Liver (tissue), 9 donors: ENCODE measurements at regions not wholly inside any gene's neighbourhood (a gene's known extent, or its start where the extent isn't known, plus 50 kb on each side); places are given as distances from the start of the nearest gene placed in this dataset. TPM values are rescaled to one million over a fixed set of nuclear protein-coding genes. Genes with fewer than 3 reads are reported as not detected.

Source experiments
- DNase-seq: peaks from one replicate; pipeline ENCODE4 v3.0.0-alpha.2; 2017; ENCODE audit warnings: low spot score
- H3K27ac ChIP-seq, 2 donors: one replicate each; pipeline ENCODE4 v1.7.0; 2013; ENCODE audit warnings: inconsistent platforms in 2 of 2, low read length in 2 of 2, control low read depth in 1 of 2, low read depth in 1 of 2, mild to moderate bottlenecking in 1 of 2
- H3K27me3 ChIP-seq, 4 donors: one replicate each; pipeline versions ENCODE4 v1.6.1 to v1.7.0; 2013; ENCODE audit warnings: low read length in 3 of 4, inconsistent platforms in 1 of 4, mild to moderate bottlenecking in 1 of 4, moderate library complexity in 1 of 4; ENCODE audit not compliant: control insufficient read depth in 4 of 4, insufficient read depth in 4 of 4
- H3K36me3 ChIP-seq, 4 donors: one replicate each; pipeline versions ENCODE4 v1.6.1 to v1.7.0; 2013; ENCODE audit warnings: low read length in 3 of 4, mild to moderate bottlenecking in 3 of 4, low read depth in 1 of 4, moderate library complexity in 1 of 4; ENCODE audit not compliant: control insufficient read depth in 4 of 4, insufficient read depth in 3 of 4
- H3K4me1 ChIP-seq, 4 donors: one replicate each; pipeline versions ENCODE4 v1.6.1 to v1.7.0; 2013; ENCODE audit warnings: low read length in 3 of 4, mild to moderate bottlenecking in 3 of 4, moderate library complexity in 1 of 4; ENCODE audit not compliant: control insufficient read depth in 4 of 4, insufficient read depth in 4 of 4
- H3K4me3 ChIP-seq, 3 donors: one replicate each; pipeline versions ENCODE4 v1.6.1 to v1.7.0; 2013; ENCODE audit warnings: low read length in 3 of 3, control low read depth in 1 of 3, low read depth in 1 of 3, mild to moderate bottlenecking in 1 of 3
- H3K9ac ChIP-seq, 2 donors: one replicate each; pipeline ENCODE4 v1.7.0; 2013; ENCODE audit warnings: low read length in 2 of 2, mild to moderate bottlenecking in 2 of 2, moderate library complexity in 2 of 2, control low read depth in 1 of 2, low read depth in 1 of 2
- H3K9me3 ChIP-seq, 4 donors: one replicate each; pipeline versions ENCODE4 v1.6.1 to v1.7.0; 2013; ENCODE audit warnings: low read length in 3 of 4; ENCODE audit not compliant: control insufficient read depth in 4 of 4
- EGR1 ChIP-seq, 2 donors: IDR thresholded peaks; 2 replicates each; pipeline ENCODE4 v1.6.1; 2016 to 2018; ENCODE audit warnings: antibody characterized with exemption in 2 of 2, low read depth in 2 of 2
- FOXA1 ChIP-seq: IDR thresholded peaks from 2 replicates; pipeline ENCODE4 v1.6.1; 2016; ENCODE audit warnings: antibody characterized with exemption
- FOXA2 ChIP-seq: IDR thresholded peaks from 2 replicates; pipeline ENCODE4 v1.6.1; 2016; ENCODE audit warnings: antibody characterized with exemption
- GABPA ChIP-seq, 2 donors: IDR thresholded peaks in 1 of 2; conservative IDR thresholded peaks in 1 of 2; 2 replicates each; pipeline ENCODE4 v1.6.1; 2016; ENCODE audit warnings: antibody characterized with exemption in 2 of 2, mild to moderate bottlenecking in 1 of 2, moderate library complexity in 1 of 2
- HNF4A ChIP-seq, 2 donors: conservative IDR thresholded peaks; 2 replicates each; pipeline ENCODE4 v1.6.1; 2016; ENCODE audit warnings: antibody characterized with exemption in 2 of 2, mild to moderate bottlenecking in 2 of 2
- HNF4G ChIP-seq: IDR thresholded peaks from 2 replicates; pipeline ENCODE4 v1.6.1; 2016; ENCODE audit warnings: antibody characterized with exemption
- JUND ChIP-seq, 2 donors: IDR thresholded peaks; 2 replicates each; pipeline ENCODE4 v1.6.1; 2016; ENCODE audit warnings: antibody characterized with exemption in 2 of 2
- MAX ChIP-seq: IDR thresholded peaks from 2 replicates; pipeline ENCODE4 v1.6.1; 2016; ENCODE audit warnings: antibody characterized with exemption
- NR2F2 ChIP-seq: IDR thresholded peaks from 2 replicates; pipeline ENCODE4 v1.6.1; 2016; ENCODE audit warnings: antibody characterized with exemption
- RAD21 ChIP-seq, 2 donors: IDR thresholded peaks; 2 replicates each; pipeline ENCODE4 v1.6.1; 2016; ENCODE audit warnings: antibody characterized with exemption in 2 of 2, mild to moderate bottlenecking in 2 of 2
- RXRA ChIP-seq, 2 donors: IDR thresholded peaks; 2 replicates each; pipeline ENCODE4 v1.6.1; 2017 to 2018; ENCODE audit warnings: antibody characterized with exemption in 2 of 2, mild to moderate bottlenecking in 1 of 2
- SP1 ChIP-seq: IDR thresholded peaks from 2 replicates; pipeline ENCODE4 v1.6.1; 2018; ENCODE audit warnings: antibody characterized with exemption, mild to moderate bottlenecking
- TAF1 ChIP-seq: conservative IDR thresholded peaks from 2 replicates; pipeline ENCODE4 v1.6.1; 2016; ENCODE audit warnings: antibody characterized with exemption, mild to moderate bottlenecking
- YY1 ChIP-seq: IDR thresholded peaks from 2 replicates; pipeline ENCODE4 v1.6.1; 2016; ENCODE audit warnings: antibody characterized with exemption, mild to moderate bottlenecking
- ZBTB33 ChIP-seq: IDR thresholded peaks from 2 replicates; pipeline ENCODE4 v1.6.1; 2016; ENCODE audit warnings: antibody characterized with exemption
- WGBS: extraction: QIAGEN DNeasy Blood & Tissue Kit; methylation state at CpG from one replicate; pipeline ENCODE4 v1.1.7; 2013; 5-methylcytosine and 5-hydroxymethylcytosine counted together
- small RNA-seq: library from RNA; depleted of rRNA; stranded (forward); fragments of <200 nt; gene quantifications from one replicate; pipeline ENCODE3, GENCODE V24; 2014
- TF ChIP-seq, protein P1 (sequence below): IDR thresholded peaks from 2 replicates; pipeline ENCODE4 v1.6.1; 2016; ENCODE audit warnings: antibody characterized with exemption
- TF ChIP-seq, protein P2 (sequence below): IDR thresholded peaks from 2 replicates; pipeline ENCODE4 v1.6.1; 2016; ENCODE audit warnings: antibody characterized with exemption, mild to moderate bottlenecking
- TF ChIP-seq, protein P3 (sequence below): fragments of 150-350 bp; IDR thresholded peaks from 2 replicates; pipeline ENCODE4 v1.5.1; 2017; ENCODE audit warnings: improper control_type of control experiment, low read depth, low read length; ENCODE audit not compliant: missing input control
- donor health status: healthy.
- donor health status: healthy.
- donor health status: healthy.
- donor health status: healthy.
- donor health status: healthy.

GRCh38 chr13:26811581-26811980, 51.0 kb upstream of the GPR12 start:
- no peak for TF ChIP-seq EGR1 (IDR thresholded peaks at IDR 0.05; ENCODE audit: low read depth in 2 of 2)
- no peak for TF ChIP-seq TAF1
- TF ChIP-seq GABPA (IDR thresholded peaks at IDR 0.05 in 1 of 2, conservative IDR thresholded peaks at IDR 0.05 in 1 of 2): no peak
- TF ChIP-seq, protein P1, sequence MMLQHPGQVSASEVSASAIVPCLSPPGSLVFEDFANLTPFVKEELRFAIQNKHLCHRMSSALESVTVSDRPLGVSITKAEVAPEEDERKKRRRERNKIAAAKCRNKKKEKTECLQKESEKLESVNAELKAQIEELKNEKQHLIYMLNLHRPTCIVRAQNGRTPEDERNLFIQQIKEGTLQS: no peak
- TF ChIP-seq HNF4A (conservative IDR thresholded peaks at IDR 0.05): no peak
- TF ChIP-seq MAX: no peak
- no peak for TF ChIP-seq NR2F2
- no peak for TF ChIP-seq SP1
- TF ChIP-seq JUND (IDR thresholded peaks at IDR 0.05): no peak
- no peak for TF ChIP-seq FOXA2
- no peak for TF ChIP-seq FOXA1
- TF ChIP-seq, protein P2, sequence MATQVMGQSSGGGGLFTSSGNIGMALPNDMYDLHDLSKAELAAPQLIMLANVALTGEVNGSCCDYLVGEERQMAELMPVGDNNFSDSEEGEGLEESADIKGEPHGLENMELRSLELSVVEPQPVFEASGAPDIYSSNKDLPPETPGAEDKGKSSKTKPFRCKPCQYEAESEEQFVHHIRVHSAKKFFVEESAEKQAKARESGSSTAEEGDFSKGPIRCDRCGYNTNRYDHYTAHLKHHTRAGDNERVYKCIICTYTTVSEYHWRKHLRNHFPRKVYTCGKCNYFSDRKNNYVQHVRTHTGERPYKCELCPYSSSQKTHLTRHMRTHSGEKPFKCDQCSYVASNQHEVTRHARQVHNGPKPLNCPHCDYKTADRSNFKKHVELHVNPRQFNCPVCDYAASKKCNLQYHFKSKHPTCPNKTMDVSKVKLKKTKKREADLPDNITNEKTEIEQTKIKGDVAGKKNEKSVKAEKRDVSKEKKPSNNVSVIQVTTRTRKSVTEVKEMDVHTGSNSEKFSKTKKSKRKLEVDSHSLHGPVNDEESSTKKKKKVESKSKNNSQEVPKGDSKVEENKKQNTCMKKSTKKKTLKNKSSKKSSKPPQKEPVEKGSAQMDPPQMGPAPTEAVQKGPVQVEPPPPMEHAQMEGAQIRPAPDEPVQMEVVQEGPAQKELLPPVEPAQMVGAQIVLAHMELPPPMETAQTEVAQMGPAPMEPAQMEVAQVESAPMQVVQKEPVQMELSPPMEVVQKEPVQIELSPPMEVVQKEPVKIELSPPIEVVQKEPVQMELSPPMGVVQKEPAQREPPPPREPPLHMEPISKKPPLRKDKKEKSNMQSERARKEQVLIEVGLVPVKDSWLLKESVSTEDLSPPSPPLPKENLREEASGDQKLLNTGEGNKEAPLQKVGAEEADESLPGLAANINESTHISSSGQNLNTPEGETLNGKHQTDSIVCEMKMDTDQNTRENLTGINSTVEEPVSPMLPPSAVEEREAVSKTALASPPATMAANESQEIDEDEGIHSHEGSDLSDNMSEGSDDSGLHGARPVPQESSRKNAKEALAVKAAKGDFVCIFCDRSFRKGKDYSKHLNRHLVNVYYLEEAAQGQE: no peak
- no peak for TF ChIP-seq HNF4G
- no peak for TF ChIP-seq RXRA (IDR thresholded peaks at IDR 0.05)
- TF ChIP-seq ZBTB33: no peak
- TF ChIP-seq, protein P3, sequence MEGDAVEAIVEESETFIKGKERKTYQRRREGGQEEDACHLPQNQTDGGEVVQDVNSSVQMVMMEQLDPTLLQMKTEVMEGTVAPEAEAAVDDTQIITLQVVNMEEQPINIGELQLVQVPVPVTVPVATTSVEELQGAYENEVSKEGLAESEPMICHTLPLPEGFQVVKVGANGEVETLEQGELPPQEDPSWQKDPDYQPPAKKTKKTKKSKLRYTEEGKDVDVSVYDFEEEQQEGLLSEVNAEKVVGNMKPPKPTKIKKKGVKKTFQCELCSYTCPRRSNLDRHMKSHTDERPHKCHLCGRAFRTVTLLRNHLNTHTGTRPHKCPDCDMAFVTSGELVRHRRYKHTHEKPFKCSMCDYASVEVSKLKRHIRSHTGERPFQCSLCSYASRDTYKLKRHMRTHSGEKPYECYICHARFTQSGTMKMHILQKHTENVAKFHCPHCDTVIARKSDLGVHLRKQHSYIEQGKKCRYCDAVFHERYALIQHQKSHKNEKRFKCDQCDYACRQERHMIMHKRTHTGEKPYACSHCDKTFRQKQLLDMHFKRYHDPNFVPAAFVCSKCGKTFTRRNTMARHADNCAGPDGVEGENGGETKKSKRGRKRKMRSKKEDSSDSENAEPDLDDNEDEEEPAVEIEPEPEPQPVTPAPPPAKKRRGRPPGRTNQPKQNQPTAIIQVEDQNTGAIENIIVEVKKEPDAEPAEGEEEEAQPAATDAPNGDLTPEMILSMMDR: no peak
- no peak for TF ChIP-seq RAD21 (IDR thresholded peaks at IDR 0.05)
- TF ChIP-seq YY1: no peak
- H3K27me3 ChIP-seq: peaks cover 0 to 8% (median 0%) of the 10 kb centered on the region in 4 donors
- no peak overlapping the region for H3K4me3 ChIP-seq
- DNase-seq: no peak
- no peaks in the 10 kb centered on the region for H3K36me3 ChIP-seq
- no peaks in the 10 kb centered on the region for H3K4me1 ChIP-seq
- 77% methylated on average over 3 of the region's 3 CpGs for WGBS
- no peaks in the 10 kb centered on the region for H3K9me3 ChIP-seq
- H3K9ac ChIP-seq: no peak overlapping the region
- no peak overlapping the region for H3K27ac ChIP-seq

Small RNAs in the stretch of these regions (small RNA-seq; reads per million reads assigned to genes)
- gene RPS21P8: not detected
